HG02610 (cell line): ENCODE measurements at regions not wholly inside any gene's neighbourhood (a gene's known extent, or its start where the extent isn't known, plus 50 kb on each side); places are given as distances from the start of the nearest gene placed in this dataset.
"Not testable (repeated sequence)": the region's sequence is repeated elsewhere in the genome, so short reads cannot be mapped to it uniquely, and the experiment has no call there.

Source experiments
- ATAC-seq: cut with Tn5 transposase; IDR thresholded peaks from one replicate; pipeline ENCODE4 v1.9.1; 2021; ENCODE audit warnings: mild to moderate bottlenecking, moderate library complexity; ENCODE audit not compliant: unreplicated experiment

GRCh38 chr13:75180805-75181455, 301.0 kb downstream of the TBC1D4 start:
- ATAC-seq, result no peak

- ATAC-seq, result no peak
These were observed 303.5 kb downstream of the TBC1D4 start for GRCh38 chr13:75178436-75178835.

GRCh38 chr13:75175575-75175974, 306.4 kb downstream of the TBC1D4 start:
- no peak for ATAC-seq

DNA sequence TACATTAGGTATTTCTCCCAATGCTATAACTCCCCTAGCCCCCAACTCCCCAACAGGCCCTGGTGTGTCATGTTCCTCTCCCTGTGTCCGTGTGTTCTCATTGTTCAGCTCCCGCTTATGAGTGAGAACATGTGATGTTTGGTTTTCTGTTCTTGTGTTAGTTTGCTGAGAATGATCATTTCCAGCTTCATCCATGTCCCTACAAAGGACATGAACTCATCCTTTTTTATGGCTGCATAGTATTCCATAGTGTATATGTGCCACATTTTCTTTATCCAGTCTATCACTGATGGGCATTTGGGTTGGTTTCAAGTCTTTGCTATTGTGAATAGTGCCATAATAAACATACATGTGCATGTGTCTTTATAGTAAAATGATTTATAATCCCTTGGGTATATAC, 306.9 kb downstream of the TBC1D4 start:
- ATAC-seq, result not testable (repeated sequence)

- no peak for ATAC-seq
These were observed 307.5 kb downstream of the TBC1D4 start for GRCh38 chr13:75174481-75174880.

DNA sequence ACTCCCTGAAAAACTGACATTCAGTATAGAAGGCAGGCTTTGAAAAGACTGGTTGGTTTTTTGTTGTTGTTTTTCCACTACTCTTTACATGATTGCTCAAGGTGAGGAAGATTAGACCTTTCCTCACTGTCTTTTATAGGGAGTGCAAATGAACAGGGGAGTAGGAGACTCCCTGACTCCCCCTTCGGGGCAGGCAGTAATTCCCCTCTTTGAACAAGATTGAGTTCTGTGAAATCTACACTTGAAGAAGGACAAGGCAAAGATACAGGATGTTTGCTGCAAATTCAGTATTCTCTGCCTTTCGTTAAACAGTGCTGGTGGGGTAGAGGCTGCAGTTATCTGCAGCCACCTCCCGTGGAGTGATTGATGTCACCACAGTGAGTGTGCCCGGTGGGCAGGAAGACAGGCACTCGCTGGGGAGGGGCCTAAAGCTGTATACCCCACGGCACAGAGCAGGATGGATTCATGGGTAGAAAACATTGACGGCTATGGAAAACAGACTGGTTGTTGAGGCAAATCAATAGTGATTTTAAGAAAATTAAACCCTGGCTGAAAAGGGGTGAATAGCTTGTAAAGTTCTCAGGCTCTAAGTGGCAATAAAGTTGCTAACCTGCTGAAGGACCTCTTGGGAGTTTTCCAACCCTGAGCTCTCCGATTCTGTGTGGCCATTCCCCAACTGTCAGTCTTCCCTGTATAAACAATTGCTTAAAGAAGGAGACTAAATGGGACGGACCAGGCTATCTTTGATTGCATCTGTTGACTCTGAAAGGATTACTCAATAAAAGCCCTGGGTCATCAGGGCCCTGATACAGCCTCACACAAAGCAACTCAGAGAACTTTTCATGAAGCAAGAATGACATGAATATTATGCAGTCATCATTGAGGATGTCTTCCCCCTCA, 308.3 kb downstream of the TBC1D4 start:
- ATAC-seq, result no peak

DNA sequence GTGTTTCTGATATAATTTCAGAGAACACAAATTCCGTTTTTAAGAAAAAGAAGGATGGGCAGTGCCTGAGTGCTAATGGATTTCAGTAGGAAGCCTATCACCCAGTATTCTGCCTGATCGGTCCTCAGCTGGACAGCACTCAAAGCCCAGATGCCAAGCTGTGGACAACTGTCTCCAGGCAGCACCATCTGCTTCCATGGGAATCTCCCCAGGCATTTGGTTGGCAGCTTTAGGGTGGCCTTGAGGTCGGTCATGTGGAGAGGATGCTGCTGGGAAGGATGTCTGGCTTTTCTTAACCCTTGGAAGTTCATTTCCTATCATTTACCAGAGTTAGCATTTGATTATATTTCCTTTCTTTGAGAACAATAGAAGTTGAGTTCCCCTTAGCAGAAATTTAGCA, 311.7 kb downstream of the TBC1D4 start:
- no peak for ATAC-seq

GRCh38 chr13:75165543-75166230, 316.3 kb downstream of the TBC1D4 start:
- ATAC-seq, result no peak

DNA sequence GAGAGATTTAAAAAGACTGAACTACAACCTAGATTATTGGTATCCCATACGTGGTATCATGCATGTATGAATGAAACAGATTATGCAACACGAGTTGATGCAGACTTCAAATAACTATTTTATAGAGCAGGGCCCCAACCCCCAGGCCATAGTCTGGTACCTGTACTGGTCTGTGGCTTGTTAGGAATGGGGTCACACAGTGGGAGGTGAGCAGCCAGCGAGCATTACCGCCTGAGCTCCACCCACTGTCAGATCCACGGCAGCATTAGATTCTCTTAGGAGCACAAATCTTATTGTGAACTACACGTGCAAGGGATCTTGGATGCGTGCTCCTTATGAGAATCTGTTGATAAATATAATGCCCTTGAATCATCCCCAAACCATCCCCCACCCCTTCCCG, 320.2 kb downstream of the TBC1D4 start:
- ATAC-seq, result no peak

DNA sequence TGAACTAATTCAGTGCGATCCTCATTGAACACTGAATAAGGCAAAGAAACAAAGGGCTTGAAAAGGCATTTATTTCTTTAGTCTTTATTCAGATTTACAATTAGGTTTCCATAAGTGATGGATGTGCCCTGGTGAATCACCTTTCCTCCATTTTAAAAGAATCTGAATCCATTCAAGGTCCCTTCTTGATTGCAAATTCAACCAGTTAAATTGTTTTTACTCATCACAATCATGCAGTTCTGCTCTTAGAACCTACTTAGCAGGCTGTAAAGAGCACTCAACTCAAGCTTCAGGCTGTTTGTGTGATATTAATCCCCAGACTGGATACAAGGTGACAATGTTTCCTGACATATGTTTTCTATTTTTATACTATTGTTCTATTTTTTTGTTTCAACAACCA, 321.0 kb downstream of the TBC1D4 start:
- no peak for ATAC-seq

DNA sequence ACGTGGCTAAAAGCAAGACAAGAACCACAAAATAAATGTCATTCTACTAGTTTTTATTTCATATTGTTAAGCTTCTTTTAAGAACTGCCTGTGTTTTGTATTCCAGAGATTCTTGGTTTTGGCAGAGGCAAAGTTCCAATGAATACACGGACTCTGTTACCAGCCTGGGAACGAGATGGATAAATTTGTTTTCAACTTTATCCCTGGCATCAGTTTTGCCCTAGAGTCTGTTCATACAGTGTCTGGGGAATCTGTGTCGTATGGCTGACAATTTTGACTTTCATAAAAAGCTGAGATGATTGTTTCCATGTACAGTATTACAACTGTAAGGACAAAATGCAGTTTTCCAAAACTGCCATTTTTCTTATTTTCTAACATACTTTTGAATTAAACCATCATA, 327.6 kb downstream of the TBC1D4 start:
- no peak for ATAC-seq

DNA sequence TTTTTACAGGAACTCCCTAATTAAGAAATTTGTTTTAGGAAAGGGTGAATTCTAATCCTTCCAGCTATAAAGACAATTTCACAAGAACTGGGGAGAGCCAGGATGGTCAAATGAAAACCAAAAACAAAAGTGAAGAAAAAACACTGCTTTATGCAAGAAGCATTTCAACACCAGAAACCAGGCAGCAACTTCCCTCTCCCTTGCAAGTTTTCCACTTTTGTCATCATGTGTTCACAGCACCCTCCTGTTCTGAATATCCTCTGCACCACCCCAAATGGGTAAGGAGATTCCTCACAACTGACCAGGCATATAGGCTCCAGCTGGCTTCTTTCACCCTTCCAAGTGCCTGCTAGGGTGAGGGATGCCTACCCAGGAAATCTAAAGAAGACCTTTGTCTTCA, 328.1 kb downstream of the TBC1D4 start:
- no peak for ATAC-seq

GRCh38 chr13:75153386-75153785, 328.6 kb downstream of the TBC1D4 start:
- no peak for ATAC-seq

GRCh38 chr13:75151081-75151643, 330.8 kb downstream of the TBC1D4 start:
- no peak for ATAC-seq

DNA sequence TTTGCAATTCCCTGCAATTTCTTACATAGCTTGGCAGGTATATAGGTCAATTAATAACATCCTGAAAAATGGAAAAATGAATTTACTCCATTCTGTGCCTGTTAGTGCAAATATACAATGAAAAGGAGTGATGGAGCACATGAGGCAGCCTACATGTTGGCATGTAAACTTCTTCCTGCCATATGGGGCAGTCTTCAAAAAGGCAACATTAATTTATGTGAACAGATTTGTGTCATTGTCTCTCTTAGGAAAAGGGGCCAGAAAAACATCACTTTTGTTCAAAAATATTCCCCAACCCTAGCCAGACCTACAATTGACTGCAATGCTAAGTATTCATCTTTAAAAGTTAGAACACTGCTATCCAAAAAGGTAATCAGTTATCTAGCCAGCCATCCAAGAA, 332.2 kb downstream of the TBC1D4 start:
- no peak for ATAC-seq

DNA sequence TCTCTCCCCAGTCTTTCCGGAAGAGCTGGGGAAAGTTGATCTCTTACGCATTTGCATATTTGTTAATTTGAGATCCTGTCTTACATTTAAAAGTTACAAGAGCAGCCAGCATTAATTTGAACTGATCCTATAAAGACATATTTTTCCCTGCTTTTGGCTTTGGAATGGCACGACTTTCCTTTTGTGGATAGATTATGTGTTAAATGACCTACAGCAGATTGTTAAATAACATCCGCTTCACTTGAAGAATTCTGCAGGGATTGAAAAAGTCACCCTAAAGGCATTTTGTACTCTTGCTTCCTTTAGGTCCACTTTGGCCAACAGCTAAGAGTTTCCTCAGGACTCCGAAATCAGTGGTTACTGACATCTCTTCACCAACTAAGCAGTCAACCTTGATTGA, 334.0 kb downstream of the TBC1D4 start:
- no peak for ATAC-seq

DNA sequence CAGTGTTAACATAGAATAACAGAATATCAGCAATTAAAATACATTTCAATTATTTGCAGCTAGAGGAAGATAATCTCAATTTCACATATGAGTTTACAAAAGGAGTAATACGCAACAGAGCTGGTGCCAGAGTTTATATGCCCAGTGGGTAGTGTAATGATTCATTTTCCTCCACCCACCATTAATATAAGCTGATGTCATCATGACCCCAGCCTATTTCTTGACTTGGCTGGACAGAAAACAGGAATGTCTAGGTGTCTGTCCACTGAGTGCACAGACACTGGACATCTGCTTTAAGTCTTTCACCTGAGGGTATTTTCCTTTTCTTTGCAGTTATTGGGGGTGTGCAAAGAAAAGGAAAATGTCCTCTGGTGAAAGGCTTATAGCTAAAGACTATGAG, 335.5 kb downstream of the TBC1D4 start:
- no peak for ATAC-seq

GRCh38 chr13:75145927-75146326, 336.0 kb downstream of the TBC1D4 start:
- no peak for ATAC-seq

GRCh38 chr13:75139291-75139690, 342.7 kb downstream of the TBC1D4 start:
- ATAC-seq, result no peak

DNA sequence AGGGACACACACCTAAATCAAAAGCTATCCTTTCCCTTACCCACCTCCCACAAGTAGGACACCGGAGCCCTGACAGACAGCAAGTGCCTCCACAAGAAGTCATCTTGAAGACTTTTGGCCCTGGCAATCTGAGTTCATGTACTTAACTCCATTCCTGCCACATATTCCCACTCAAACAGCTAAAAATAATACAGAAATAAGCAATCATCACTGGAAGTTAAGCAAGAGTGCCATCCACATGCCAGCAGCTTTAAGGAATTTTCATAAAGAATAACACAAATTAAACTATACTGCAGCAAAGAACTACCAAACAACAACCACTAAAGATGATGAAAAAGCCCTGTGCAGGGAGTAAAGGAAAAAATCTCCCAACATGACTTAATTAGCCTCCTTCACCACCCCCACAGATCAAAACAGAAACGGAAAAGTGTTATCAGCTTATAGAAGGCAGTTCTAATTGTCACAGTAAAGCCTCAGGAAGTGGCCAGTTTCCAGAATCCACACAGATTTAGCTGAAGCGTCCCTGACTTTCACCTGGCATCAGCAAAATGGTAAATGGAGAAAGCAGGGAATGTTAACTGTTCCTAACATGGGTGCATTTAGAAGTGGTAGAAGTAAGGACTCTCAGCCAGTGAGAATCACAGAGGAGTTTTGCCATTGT, 343.9 kb downstream of the TBC1D4 start:
- no peak for ATAC-seq

GRCh38 chr13:75136151-75136550, 345.8 kb downstream of the TBC1D4 start:
- ATAC-seq, result no peak
